ENCODE measurements at regions not wholly inside any gene's neighbourhood (a gene's known extent, or its start where the extent isn't known, plus 50 kb on each side); places are given as distances from the start of the nearest gene placed in this dataset.

DNA sequence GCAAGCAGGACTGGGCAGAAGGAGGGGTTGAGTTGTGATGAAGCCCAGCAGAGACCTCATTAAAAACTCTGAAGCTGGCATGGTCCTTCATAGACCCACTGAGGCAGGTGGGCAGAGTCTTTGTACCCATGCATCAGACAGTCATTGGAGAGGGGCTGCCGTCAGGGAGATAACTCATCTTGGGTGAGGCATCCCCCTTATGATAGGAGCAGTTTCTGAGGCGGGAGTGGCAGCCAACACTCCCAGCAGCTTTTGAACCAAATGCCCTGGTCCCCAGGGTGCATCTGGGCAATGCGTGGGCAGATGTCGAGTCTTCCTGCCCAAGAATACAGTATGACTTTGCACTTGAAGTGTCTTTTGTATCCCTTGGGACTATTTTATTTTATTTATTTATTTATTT, 68.1 kb downstream of the HTR5A start:
- DNase-seq, result no peak

GRCh38 chr7:155141562-155141961, 71.4 kb downstream of the HTR5A start:
- no peak for DNase-seq

DNA sequence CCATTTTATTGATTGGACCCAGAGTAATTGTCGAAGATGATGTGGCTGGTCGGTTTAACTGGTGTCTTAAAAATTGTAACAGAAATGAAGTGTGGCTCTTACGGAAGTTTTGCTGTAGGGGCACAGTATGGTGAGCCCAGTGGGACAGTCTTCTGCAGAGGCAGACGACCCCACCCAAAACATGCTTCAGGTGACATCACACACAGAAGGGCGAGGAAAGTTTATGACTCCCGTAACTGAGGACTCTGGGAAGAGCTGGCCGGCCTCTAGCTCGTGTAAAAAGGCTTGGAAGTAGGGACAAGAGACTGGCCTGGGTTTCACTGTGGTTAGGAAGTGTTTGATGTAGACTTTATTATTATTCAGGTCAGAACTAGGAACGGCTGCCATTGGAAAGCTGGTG, 73.3 kb downstream of the HTR5A start:
- DNase-seq, result no peak

GRCh38 chr7:155144371-155144770, 74.2 kb downstream of the HTR5A start:
- no peak for DNase-seq

DNA sequence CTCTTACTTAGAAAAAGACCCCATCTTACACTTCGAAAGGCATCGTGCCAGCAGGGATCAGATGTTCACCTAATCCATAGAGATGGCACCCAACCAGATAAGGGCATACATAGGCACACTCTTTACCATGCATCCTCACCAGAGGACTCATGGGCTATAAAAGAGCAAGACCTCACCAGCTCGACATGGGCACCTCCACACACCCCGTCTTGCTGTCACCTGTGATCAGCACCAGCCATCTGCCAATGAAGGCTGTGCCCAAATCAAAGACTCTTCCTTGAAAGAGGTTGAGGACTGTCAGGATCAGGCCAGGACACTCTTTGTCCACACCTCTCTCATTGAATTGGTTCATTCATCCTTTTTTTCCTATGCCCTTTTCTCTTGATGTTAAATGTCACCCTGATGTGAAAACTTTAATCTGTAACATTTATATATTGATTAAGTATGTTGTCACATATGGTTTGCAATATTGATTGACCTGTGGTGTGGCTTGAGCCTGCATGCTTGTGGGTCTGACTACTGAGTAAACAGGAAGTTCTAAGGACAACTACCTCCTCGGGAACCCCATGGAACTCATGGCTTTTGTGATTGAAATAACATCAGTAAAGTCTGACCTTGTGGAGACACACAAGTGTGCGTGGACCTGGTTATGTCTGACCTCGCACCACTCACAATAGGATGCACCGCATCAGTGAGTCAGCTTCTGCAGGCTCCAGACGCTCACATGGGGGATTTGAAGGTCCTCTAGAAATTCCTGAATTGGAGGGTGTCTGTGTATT, 75.5 kb downstream of the HTR5A start:
- DNase-seq, result no peak

DNA sequence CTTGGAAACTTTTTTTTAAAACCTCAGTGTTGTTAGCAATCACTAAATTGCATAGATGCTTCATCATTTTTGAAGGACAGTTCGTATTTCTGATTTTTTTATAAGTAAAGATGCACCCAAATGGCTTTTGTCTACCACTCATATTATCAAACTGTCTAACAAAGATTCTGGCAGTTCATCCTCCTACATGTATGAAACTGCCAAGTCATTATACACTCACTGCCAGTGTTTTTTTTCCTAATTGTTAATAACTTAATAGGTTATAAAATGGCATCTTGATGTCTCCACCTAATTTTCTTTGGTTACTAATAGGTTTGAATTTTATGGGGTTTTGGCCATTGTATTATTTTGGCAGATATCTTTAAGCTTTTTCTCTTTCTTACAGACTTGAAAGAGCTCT, 77.0 kb downstream of the HTR5A start:
- DNase-seq, result no peak

DNA sequence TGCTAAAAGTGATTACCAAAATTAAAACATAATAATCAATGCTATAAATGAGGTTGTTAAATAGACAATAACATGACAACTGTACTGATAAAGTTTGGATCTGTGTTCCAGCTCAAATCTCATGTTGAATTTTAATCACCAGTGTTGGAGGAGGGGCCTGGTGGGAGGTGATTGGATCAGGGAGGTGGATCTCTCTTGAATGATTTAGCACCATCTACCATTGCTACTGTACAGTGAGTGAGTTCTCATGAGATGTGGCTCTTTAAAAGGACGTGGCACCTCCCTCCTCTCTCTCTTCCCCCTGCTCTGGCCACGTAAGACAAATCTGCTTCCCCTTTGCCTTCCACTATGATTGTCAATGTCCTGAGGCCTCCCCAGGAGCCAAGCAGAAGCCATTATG, 77.5 kb downstream of the HTR5A start:
- DNase-seq, result no peak

GRCh38 chr7:155153676-155154075, 83.6 kb downstream of the HTR5A start:
- DNase-seq, result no peak

DNA sequence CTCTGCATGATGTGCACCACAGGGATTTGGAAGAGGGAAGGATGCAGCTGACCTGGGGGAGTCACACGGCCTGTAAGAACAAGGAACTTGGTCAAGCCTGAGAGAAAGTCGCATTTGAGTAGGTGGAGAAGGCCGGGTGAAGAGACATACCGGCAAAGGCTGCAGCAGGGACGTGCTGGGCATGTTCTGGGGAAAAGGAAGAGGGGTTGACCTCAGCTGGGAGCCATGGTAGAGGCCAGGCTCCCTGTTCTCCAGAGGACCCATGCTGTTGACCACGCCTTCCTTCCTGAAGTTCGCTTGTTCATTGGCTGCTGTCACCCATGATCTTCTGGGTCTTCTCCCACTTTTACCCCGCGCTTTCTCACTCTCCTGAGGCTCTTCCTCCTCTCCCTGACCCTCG, 84.5 kb downstream of the HTR5A start:
- DNase-seq, result no peak

DNA sequence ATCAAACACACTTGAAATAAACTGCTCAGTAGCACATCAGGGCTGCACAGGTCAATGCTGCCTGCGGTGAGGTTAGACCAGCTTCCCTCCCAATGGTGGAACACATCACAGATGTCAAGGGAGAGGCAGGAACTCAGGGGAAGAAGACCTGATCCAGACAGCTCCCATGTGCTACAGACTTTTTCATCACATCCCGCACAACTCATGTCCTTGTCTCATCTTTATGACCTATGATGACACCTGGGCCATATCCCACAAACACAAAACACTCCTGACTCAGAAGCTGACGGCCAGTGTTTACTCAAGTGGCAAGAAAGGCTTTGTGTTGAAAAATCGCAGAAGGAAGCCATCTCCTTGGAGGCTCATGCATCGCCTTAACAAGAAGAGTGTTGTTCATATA, 91.6 kb downstream of the HTR5A start:
- DNase-seq, result no peak

GRCh38 chr7:155162422-155162821, 92.3 kb downstream of the HTR5A start:
- DNase-seq, result no peak

- no peak for DNase-seq
Measured at GRCh38 chr7:155163696-155164095, 93.6 kb downstream of the HTR5A start.

- DNase-seq, result no peak
Measured at GRCh38 chr7:155164316-155164715, 94.2 kb downstream of the HTR5A start.

GRCh38 chr7:155166108-155166507, 96.0 kb downstream of the HTR5A start:
- DNase-seq, result no peak

GRCh38 chr7:155166673-155167370, 96.7 kb downstream of the HTR5A start:
- DNase-seq, result no peak

- no peak for DNase-seq
Measured at GRCh38 chr7:155167706-155168365, 97.7 kb downstream of the HTR5A start.

DNA sequence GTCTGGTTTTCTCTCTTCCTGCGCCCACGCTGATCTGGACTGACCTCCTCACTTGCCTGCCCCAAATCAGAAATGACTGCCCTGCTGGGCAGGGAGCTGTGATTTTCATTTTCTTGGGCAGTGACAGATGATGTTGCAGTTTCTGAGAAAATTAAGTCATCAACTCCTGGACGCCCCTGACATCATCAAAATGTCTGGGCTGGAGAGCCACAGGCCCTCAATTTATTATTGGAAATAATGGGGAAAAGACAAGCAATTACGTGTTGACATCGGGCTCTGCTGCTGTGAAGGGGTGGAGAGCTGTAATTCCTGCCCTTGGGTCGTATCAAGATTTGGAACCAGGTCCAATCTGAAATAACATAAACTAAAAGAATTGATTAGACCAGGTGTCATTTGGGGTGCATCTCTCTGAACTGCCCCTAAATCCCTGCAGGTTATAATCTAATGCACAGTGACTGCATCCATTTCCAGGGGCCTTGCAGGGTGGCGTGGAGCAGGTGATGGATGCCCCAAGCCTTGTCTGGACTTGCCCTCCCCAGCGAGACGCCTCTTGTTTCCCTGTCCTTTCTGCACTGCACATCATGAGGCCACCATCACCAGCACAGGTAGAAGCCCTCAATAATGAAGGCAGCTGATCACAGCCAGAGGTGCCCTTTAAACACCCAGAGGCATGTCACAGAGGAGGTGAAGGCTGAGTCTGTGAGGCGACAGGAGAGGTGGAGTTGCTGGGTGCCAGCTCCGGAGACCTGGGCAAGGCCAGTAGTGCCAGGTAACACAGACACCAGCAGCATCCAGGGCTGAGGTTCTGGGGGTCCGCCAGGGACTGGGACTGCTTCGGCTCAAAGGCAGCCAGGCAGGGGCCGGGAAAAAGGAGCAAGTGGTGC, 98.7 kb downstream of the HTR5A start:
- DNase-seq, result no peak

DNA sequence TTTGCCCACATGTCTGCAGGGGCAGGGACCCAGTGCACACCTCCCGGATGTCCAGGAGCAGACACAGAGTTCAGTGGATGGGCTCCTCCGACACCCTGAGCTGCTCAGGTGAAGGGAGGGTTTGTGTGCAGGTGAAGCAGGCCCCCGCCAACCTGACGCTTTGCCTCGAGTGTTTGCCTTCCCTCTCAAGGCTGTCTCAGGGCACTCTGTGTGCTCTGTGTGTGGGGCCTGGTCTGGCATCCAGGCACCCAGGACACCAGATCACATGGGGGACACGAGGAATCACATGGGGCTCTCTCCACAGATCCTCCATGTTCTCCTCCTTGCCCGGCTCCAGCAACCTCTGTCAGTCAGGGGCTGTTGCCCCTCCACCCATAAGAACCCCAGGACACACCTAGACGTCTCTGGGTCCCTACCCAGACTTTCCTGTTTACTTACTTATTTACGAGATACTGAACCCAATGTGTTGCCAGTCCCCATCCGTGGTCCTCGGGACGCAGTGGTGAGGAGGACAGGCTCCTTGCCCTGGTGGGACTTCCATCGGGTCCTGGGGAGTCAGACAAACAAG, 99.5 kb downstream of the HTR5A start:
- DNase-seq, result no peak

DNA sequence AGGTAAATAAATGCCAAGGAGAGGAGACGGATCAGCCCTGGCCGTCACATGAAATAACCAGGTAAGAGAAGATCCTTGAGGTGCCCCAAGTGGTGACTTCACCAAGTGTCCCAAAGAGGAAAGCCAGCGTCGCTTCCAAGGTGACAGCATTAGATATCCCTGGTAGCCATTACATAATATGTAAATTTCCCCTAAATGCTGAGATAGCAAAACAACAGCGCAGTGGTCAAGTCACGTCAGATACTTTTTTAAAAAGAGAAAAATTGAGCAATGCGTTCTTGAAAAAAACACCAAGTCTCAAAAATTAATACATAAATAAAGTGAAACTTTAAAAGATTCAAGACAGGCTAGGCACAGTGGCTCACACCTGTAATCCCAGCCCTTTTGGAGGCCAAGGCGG, 100.2 kb downstream of the HTR5A start:
- DNase-seq, result no peak

GRCh38 chr7:155172141-155172540, 102.0 kb downstream of the HTR5A start:
- DNase-seq, result no peak

DNA sequence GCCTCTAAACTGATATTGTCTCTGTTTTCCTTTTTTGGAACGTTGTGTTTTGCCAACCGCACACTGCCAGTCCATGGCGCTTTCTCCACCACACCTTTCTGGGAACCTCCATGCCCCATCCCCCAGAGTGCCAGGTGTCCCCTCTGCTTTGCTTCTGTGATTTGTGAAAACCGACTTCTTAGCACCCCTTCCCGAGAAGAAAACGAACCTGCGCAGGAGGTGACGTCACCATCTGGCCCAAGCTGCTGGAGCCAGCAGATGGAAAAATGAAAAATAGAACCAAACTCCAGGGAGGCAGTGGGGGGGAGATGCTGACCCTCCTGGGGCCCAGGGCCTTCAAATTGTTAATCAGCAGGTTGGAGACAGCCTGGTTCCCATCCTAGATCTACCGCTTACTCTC, 103.8 kb downstream of the HTR5A start:
- no peak for DNase-seq

- no peak for DNase-seq
Measured at GRCh38 chr7:155178096-155178495, 108.0 kb downstream of the HTR5A start.

DNA sequence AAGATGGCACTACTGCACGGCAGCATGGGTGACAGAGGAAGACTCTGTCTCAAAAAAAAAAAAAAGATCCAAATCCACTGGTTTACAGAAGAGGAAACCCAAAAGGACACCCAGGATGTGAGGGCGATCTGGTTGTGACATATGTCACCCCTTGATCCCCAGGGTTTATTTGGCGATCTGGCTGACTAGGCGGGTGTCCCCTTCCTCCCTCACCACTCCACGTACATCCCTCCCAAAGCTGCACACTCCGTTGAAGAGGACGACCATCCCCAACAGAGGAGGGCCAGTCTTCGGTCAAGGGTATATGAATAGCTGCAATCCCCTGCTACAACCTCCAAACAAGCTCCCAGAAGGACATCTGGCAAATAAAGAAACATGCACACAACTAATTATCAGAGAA, 111.6 kb downstream of the HTR5A start:
- DNase-seq, result no peak
